Mesenteric fat pad (tissue), 1 donor: ENCODE measurements at regions not wholly inside any gene's neighbourhood (a gene's known extent, or its start where the extent isn't known, plus 50 kb on each side); places are given as distances from the start of the nearest gene placed in this dataset.

Source experiments
- DNase-seq: peaks from one replicate; pipeline ENCODE4 v3.0.0-alpha.2; 2020; ENCODE audit warnings: low spot score
- donor health status: DM: yes; HTN: yes; CAD: no.

GRCh38 chr22:17269224-17269606 is 50.0 kb upstream of the ADA2 start:
- DNase-seq, result no peak
